ENCODE measurements at regions not wholly inside any gene's neighbourhood (a gene's known extent, or its start where the extent isn't known, plus 50 kb on each side); places are given as distances from the start of the nearest gene placed in this dataset.

- Mint-ChIP-seq H3K9me3 (no peaks in the 10 kb centered on the region), H3K4me1 (peaks cover 14% of the 10 kb centered on the region), H3K27me3 (ENCODE audit: insufficient read depth) (no peaks in the 10 kb centered on the region), H3K36me3 (ENCODE audit: low read depth) (no peaks in the 10 kb centered on the region), H3K27ac (no peak overlapping the region), H3K4me3 (no peak overlapping the region)
- Histone ChIP-seq H3K36me3 (ENCODE audit: control insufficient read depth, insufficient read depth, low read length) (no peaks in the 10 kb centered on the region), H3K27me3 (ENCODE audit: control insufficient read depth, insufficient read depth, low read length, poor library complexity, severe bottlenecking) (no peaks in the 10 kb centered on the region), H3K9ac (ENCODE audit: extremely low read depth, low read length, poor library complexity, severe bottlenecking) (no peak overlapping the region), H3K27ac (ENCODE audit: low read depth, low read length) (no peak overlapping the region), H3K9me3 (ENCODE audit: control insufficient read depth, low read length) (no peaks in the 10 kb centered on the region), H3K4me3 (ENCODE audit: low read length) (no peak overlapping the region), H3K4me1 (ENCODE audit: control insufficient read depth, insufficient read depth, low read length) (peaks cover 5% of the 10 kb centered on the region)
- no peak for TF ChIP-seq CTCF (conservative IDR thresholded peaks at IDR 0.05)
- WGBS, 2 experiments (ENCODE audit: insufficient coverage in 1 of 2, insufficient read length in 1 of 2) = 92% methylated on average over 3 to 5 of the region's 5 CpGs
- DNase-seq = no peak
Measured at GRCh38 chr18:26746398-26746797, 119.1 kb downstream of the AQP4 start.

GRCh38 chr18:26745288-26746181 lies 120.0 kb downstream of the AQP4 start:
- no peaks in the 10 kb centered on the region for H3K36me3 Mint-ChIP-seq (ENCODE audit: low read depth)

GRCh38 chr18:26741758-26742157 lies 123.7 kb downstream of the AQP4 start:
- Histone ChIP-seq H3K27ac (ENCODE audit: low read depth, low read length) (no peak overlapping the region), H3K9ac (ENCODE audit: extremely low read depth, low read length, poor library complexity, severe bottlenecking) (no peak overlapping the region), H3K36me3 (ENCODE audit: control insufficient read depth, insufficient read depth, low read length) (no peaks in the 10 kb centered on the region), H3K9me3 (ENCODE audit: control insufficient read depth, low read length) (peaks cover 8% of the 10 kb centered on the region), H3K4me3 (ENCODE audit: low read length) (no peak overlapping the region), H3K4me1 (ENCODE audit: control insufficient read depth, insufficient read depth, low read length) (peaks cover 5% of the 10 kb centered on the region), H3K27me3 (ENCODE audit: control insufficient read depth, insufficient read depth, low read length, poor library complexity, severe bottlenecking) (no peaks in the 10 kb centered on the region)
- H3K4me1 Mint-ChIP-seq = peaks cover 14% of the 10 kb centered on the region
- H3K9me3 Mint-ChIP-seq = peaks cover 13% of the 10 kb centered on the region
- TF ChIP-seq CTCF (conservative IDR thresholded peaks at IDR 0.05) = no peak
- no peaks in the 10 kb centered on the region for H3K36me3 Mint-ChIP-seq (ENCODE audit: low read depth)
- 98 to 100% methylated on average over 1 to 2 of the region's 3 CpGs for WGBS, 2 experiments (ENCODE audit: insufficient coverage in 1 of 2, insufficient read length in 1 of 2)
- H3K27ac Mint-ChIP-seq = no peak overlapping the region
- H3K27me3 Mint-ChIP-seq (ENCODE audit: insufficient read depth) = peaks cover 3% of the 10 kb centered on the region
- no peak overlapping the region for H3K4me3 Mint-ChIP-seq
- DNase-seq = no peak

More at GRCh38 chr18:26745288-26746181, 120.0 kb downstream of the AQP4 start:
- Mint-ChIP-seq H3K27ac (no peak overlapping the region), H3K9me3 (no peaks in the 10 kb centered on the region), H3K4me3 (no peak overlapping the region), H3K4me1 (peaks cover 14% of the 10 kb centered on the region), H3K27me3 (ENCODE audit: insufficient read depth) (no peaks in the 10 kb centered on the region)
- TF ChIP-seq CTCF (conservative IDR thresholded peaks at IDR 0.05) = no peak
- Histone ChIP-seq H3K27ac (ENCODE audit: low read depth, low read length) (no peak overlapping the region), H3K4me1 (ENCODE audit: control insufficient read depth, insufficient read depth, low read length) (peaks cover 5% of the 10 kb centered on the region), H3K27me3 (ENCODE audit: control insufficient read depth, insufficient read depth, low read length, poor library complexity, severe bottlenecking) (no peaks in the 10 kb centered on the region), H3K36me3 (ENCODE audit: control insufficient read depth, insufficient read depth, low read length) (no peaks in the 10 kb centered on the region), H3K9me3 (ENCODE audit: control insufficient read depth, low read length) (no peaks in the 10 kb centered on the region), H3K4me3 (ENCODE audit: low read length) (no peak overlapping the region), H3K9ac (ENCODE audit: extremely low read depth, low read length, poor library complexity, severe bottlenecking) (no peak overlapping the region)
- DNase-seq = no peak
- 77 to 82% methylated on average over 6 of the region's 6 CpGs for WGBS, 2 experiments (ENCODE audit: insufficient coverage in 1 of 2, insufficient read length in 1 of 2)
